ENCODE measurements at regions not wholly inside any gene's neighbourhood (a gene's known extent, or its start where the extent isn't known, plus 50 kb on each side); places are given as distances from the start of the nearest gene placed in this dataset.
A peak's percentile ranks its signal among the peaks of the same experiment; 100 is the strongest.

- Histone ChIP-seq H3F3A (ENCODE audit: insufficient read depth, low read depth) (no peaks in the 10 kb centered on the region), H3K79me2 (ENCODE audit: low read depth) (no peaks in the 10 kb centered on the region), H3K9me3 (ENCODE audit: insufficient read depth, low read depth) (no peaks in the 10 kb centered on the region), H2AFZ (no peak overlapping the region), H3K27ac (no peak overlapping the region), H3K4me1 (replicated peaks; ENCODE audit: insufficient read depth) (no peaks in the 10 kb centered on the region), H3K9me2 (ENCODE audit: insufficient read depth) (no peaks in the 10 kb centered on the region), H3K4me2 (no peak overlapping the region), H3K36me3 (ENCODE audit: low read depth) (no peaks in the 10 kb centered on the region), H3K4me3 (no peak overlapping the region), H4K20me1 (ENCODE audit: insufficient read depth) (no peaks in the 10 kb centered on the region), H3K27me3 (ENCODE audit: insufficient read depth, low read depth) (no peaks in the 10 kb centered on the region)
- POLR2A ChIA-PET (ENCODE audit: unreplicated experiment) = no interaction called here
- CTCF ChIA-PET = no interaction called here
- TF ChIP-seq CTCF (conservative IDR thresholded peaks at IDR 0.05) (no peak), EZH2 (IDR thresholded peaks at IDR 0.05; ENCODE audit: low read depth) (no peak)
- intact Hi-C loops (cut with micrococcal nuclease; ENCODE audit: unreplicated experiment) = no loop called here
- DNase-seq = no peak
- no TSS peak for BruUV-seq (replicated peaks)
Measured at GRCh38 chr4:19596342-19596741, 655.4 kb upstream of the SLIT2 start.

- TF ChIP-seq CTCF (conservative IDR thresholded peaks at IDR 0.05) (no peak), EZH2 (IDR thresholded peaks at IDR 0.05; ENCODE audit: low read depth) (no peak)
- H2AFZ ChIP-seq = no peak overlapping the region
- intact Hi-C loops (cut with micrococcal nuclease; ENCODE audit: unreplicated experiment) = no loop called here
- H3K4me3 ChIP-seq = no peak overlapping the region
- POLR2A ChIA-PET (ENCODE audit: unreplicated experiment) = no interaction called here
- no peak for DNase-seq
- no peaks in the 10 kb centered on the region for H3K27me3 ChIP-seq (ENCODE audit: insufficient read depth, low read depth)
- no peaks in the 10 kb centered on the region for H3K79me2 ChIP-seq (ENCODE audit: low read depth)
- no peak overlapping the region for H3K27ac ChIP-seq
- H3F3A ChIP-seq (ENCODE audit: insufficient read depth, low read depth) = no peaks in the 10 kb centered on the region
- CTCF ChIA-PET = no interaction called here
- no TSS peak for BruUV-seq (replicated peaks)
- no peaks in the 10 kb centered on the region for H3K9me3 ChIP-seq (ENCODE audit: insufficient read depth, low read depth)
- no peaks in the 10 kb centered on the region for H4K20me1 ChIP-seq (ENCODE audit: insufficient read depth)
- no peaks in the 10 kb centered on the region for H3K9me2 ChIP-seq (ENCODE audit: insufficient read depth)
- H3K36me3 ChIP-seq (ENCODE audit: low read depth) = no peaks in the 10 kb centered on the region
- H3K4me2 ChIP-seq = no peak overlapping the region
- no peaks in the 10 kb centered on the region for H3K4me1 ChIP-seq (replicated peaks; ENCODE audit: insufficient read depth)
Measured at GRCh38 chr4:19592391-19592790, 659.3 kb upstream of the SLIT2 start.

- no peaks in the 10 kb centered on the region for H3K9me2 ChIP-seq (ENCODE audit: insufficient read depth)
- ChIA-PET POLR2A (ENCODE audit: unreplicated experiment) (no interaction called here), CTCF (no interaction called here)
- H4K20me1 ChIP-seq (ENCODE audit: insufficient read depth) = no peaks in the 10 kb centered on the region
- no peaks in the 10 kb centered on the region for H3K36me3 ChIP-seq (ENCODE audit: low read depth)
- no peaks in the 10 kb centered on the region for H3F3A ChIP-seq (ENCODE audit: insufficient read depth, low read depth)
- H3K9me3 ChIP-seq (ENCODE audit: insufficient read depth, low read depth) = no peaks in the 10 kb centered on the region
- H3K27me3 ChIP-seq (ENCODE audit: insufficient read depth, low read depth) = no peaks in the 10 kb centered on the region
- intact Hi-C loops (cut with micrococcal nuclease; ENCODE audit: unreplicated experiment) = no loop called here
- DNase-seq = peak in 1 of 2 experiments; percentile 5
- H3K4me2 ChIP-seq = no peak overlapping the region
- no TSS peak for BruUV-seq (replicated peaks)
- no peak for TF ChIP-seq CTCF (conservative IDR thresholded peaks at IDR 0.05)
- no peak for TF ChIP-seq EZH2 (IDR thresholded peaks at IDR 0.05; ENCODE audit: low read depth)
- H2AFZ ChIP-seq = no peak overlapping the region
- H3K4me3 ChIP-seq = no peak overlapping the region
- no peaks in the 10 kb centered on the region for H3K4me1 ChIP-seq (replicated peaks; ENCODE audit: insufficient read depth)
- H3K79me2 ChIP-seq (ENCODE audit: low read depth) = no peaks in the 10 kb centered on the region
- no peak overlapping the region for H3K27ac ChIP-seq
Measured at GRCh38 chr4:19583827-19584569, 667.7 kb upstream of the SLIT2 start.

Data from PC-9 (cell line).